ENCODE measurements at regions not wholly inside any gene's neighbourhood (a gene's known extent, or its start where the extent isn't known, plus 50 kb on each side); places are given as distances from the start of the nearest gene placed in this dataset.

DNA sequence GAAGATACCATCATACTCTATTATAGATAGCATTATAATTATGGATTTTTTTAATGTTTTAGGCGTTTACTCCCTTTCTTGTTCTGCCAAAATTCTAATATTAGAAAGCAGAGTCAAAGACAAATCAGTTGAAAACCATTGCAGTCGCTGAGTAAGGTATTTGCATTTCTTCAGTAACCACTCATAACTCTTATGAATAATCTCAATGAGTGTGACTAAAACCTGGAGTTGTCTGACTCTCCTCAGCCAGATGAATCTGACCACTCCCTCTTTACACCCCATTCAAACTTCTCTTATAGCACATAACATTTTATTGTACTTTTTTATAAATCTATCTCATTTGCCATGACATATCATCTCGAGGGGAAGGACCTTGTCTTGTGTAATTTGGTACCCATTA is 1006.5 kb downstream of the DIAPH3 start:
- Histone ChIP-seq H3K9me3 (ENCODE audit: control extremely low read depth in 1 of 3, control insufficient read depth in 2 of 3, insufficient read depth in 1 of 3, low read length in 2 of 3) (no peaks in the 10 kb centered on the region), H3K79me2 (ENCODE audit: control insufficient read depth, insufficient read depth, low read length) (no peaks in the 10 kb centered on the region), H3K4me2 (replicated peaks; ENCODE audit: low read depth, low read length, poor library complexity, severe bottlenecking) (no peak overlapping the region), H3K36me3 (replicated peaks in 1 of 2; ENCODE audit: control extremely low read depth in 1 of 2, control insufficient read depth in 1 of 2, extremely low read depth in 1 of 2, insufficient read depth in 2 of 2, low read length in 1 of 2) (no peaks in the 10 kb centered on the region), H4K20me1 (ENCODE audit: control insufficient read depth, insufficient read depth, low read length, poor library complexity, severe bottlenecking) (no peaks in the 10 kb centered on the region), H3K4me1 (ENCODE audit: control insufficient read depth in 2 of 2, insufficient read depth in 2 of 2, low read length in 2 of 2) (no peaks in the 10 kb centered on the region), H3K4me3 (ENCODE audit: control extremely low read depth in 1 of 5, extremely low read depth in 1 of 5, insufficient read depth in 1 of 5, low read depth in 2 of 5, low read length in 4 of 5) (no peak overlapping the region), H3K9ac (ENCODE audit: low read length) (no peak overlapping the region), H3K27ac (ENCODE audit: low read length in 2 of 2) (no peak overlapping the region), H2AFZ (ENCODE audit: insufficient read depth, low read depth, low read length, poor library complexity, severe bottlenecking) (no peak overlapping the region), H3K27me3 (replicated peaks in 1 of 4; ENCODE audit: control extremely low read depth in 1 of 4, control insufficient read depth in 3 of 4, insufficient read depth in 4 of 4, low read length in 3 of 4) (no peaks in the 10 kb centered on the region)
- Mint-ChIP-seq H3K27ac (no peak overlapping the region), H3K4me1 (no peaks in the 10 kb centered on the region), H3K9me3 (ENCODE audit: insufficient read depth) (peaks cover 3% of the 10 kb centered on the region), H3K4me3 (no peak overlapping the region), H3K27me3 (no peaks in the 10 kb centered on the region)
- no peak for ATAC-seq (ENCODE audit: low read depth)
- ChIA-PET POLR2A (no interaction called here), CTCF (no interaction called here)
- WGBS (ENCODE audit: insufficient coverage): no CpG with 5 or more reads among the region's 3 CpGs
- intact Hi-C loops (cut with micrococcal nuclease): no loop called here
- TF ChIP-seq, protein P1, sequence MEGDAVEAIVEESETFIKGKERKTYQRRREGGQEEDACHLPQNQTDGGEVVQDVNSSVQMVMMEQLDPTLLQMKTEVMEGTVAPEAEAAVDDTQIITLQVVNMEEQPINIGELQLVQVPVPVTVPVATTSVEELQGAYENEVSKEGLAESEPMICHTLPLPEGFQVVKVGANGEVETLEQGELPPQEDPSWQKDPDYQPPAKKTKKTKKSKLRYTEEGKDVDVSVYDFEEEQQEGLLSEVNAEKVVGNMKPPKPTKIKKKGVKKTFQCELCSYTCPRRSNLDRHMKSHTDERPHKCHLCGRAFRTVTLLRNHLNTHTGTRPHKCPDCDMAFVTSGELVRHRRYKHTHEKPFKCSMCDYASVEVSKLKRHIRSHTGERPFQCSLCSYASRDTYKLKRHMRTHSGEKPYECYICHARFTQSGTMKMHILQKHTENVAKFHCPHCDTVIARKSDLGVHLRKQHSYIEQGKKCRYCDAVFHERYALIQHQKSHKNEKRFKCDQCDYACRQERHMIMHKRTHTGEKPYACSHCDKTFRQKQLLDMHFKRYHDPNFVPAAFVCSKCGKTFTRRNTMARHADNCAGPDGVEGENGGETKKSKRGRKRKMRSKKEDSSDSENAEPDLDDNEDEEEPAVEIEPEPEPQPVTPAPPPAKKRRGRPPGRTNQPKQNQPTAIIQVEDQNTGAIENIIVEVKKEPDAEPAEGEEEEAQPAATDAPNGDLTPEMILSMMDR (IDR thresholded peaks at IDR 0.05): no peak
- no peak for TF ChIP-seq EZH2 (IDR thresholded peaks at IDR 0.05; ENCODE audit: borderline replicate concordance, insufficient read depth, low read depth, low read length, poor library complexity, severe bottlenecking)
- no peak for DNase-seq

- Mint-ChIP-seq H3K27ac (no peak overlapping the region), H3K9me3 (ENCODE audit: insufficient read depth) (peaks cover 6% of the 10 kb centered on the region), H3K4me3 (no peak overlapping the region), H3K27me3 (no peaks in the 10 kb centered on the region), H3K4me1 (no peaks in the 10 kb centered on the region)
- Histone ChIP-seq H3K27me3 (replicated peaks in 1 of 4; ENCODE audit: control extremely low read depth in 1 of 4, control insufficient read depth in 3 of 4, insufficient read depth in 4 of 4, low read length in 3 of 4) (no peaks in the 10 kb centered on the region), H3K9ac (ENCODE audit: low read length) (no peak overlapping the region), H3K9me3 (ENCODE audit: control extremely low read depth in 1 of 3, control insufficient read depth in 2 of 3, insufficient read depth in 1 of 3, low read length in 2 of 3) (peaks cover 0 to 3% (median 0%) of the 10 kb centered on the region in 3 donors), H3K36me3 (replicated peaks in 1 of 2; ENCODE audit: control extremely low read depth in 1 of 2, control insufficient read depth in 1 of 2, extremely low read depth in 1 of 2, insufficient read depth in 2 of 2, low read length in 1 of 2) (no peaks in the 10 kb centered on the region), H4K20me1 (ENCODE audit: control insufficient read depth, insufficient read depth, low read length, poor library complexity, severe bottlenecking) (no peaks in the 10 kb centered on the region), H3K4me1 (ENCODE audit: control insufficient read depth in 2 of 2, insufficient read depth in 2 of 2, low read length in 2 of 2) (no peaks in the 10 kb centered on the region), H3K27ac (ENCODE audit: low read length in 2 of 2) (no peak overlapping the region), H3K79me2 (ENCODE audit: control insufficient read depth, insufficient read depth, low read length) (no peaks in the 10 kb centered on the region), H2AFZ (ENCODE audit: insufficient read depth, low read depth, low read length, poor library complexity, severe bottlenecking) (no peak overlapping the region), H3K4me2 (replicated peaks; ENCODE audit: low read depth, low read length, poor library complexity, severe bottlenecking) (no peak overlapping the region), H3K4me3 (ENCODE audit: control extremely low read depth in 1 of 5, extremely low read depth in 1 of 5, insufficient read depth in 1 of 5, low read depth in 2 of 5, low read length in 4 of 5) (no peak overlapping the region)
- ATAC-seq (ENCODE audit: low read depth) (no peak), DNase-seq (no peak)
- intact Hi-C loops (cut with micrococcal nuclease): no loop called here
- POLR2A ChIA-PET: no interaction called here
- CTCF ChIA-PET: no interaction called here
- TF ChIP-seq EZH2 (IDR thresholded peaks at IDR 0.05; ENCODE audit: borderline replicate concordance, insufficient read depth, low read depth, low read length, poor library complexity, severe bottlenecking): no peak
- TF ChIP-seq, protein P1 (IDR thresholded peaks at IDR 0.05): no peak
These were observed 997.6 kb downstream of the DIAPH3 start for GRCh38 chr13:59166174-59166573.
